ENCODE measurements at regions not wholly inside any gene's neighbourhood (a gene's known extent, or its start where the extent isn't known, plus 50 kb on each side); places are given as distances from the start of the nearest gene placed in this dataset.

GRCh38 chr3:150090877-150091276, 120.2 kb upstream of the PFN2 start:
- no peaks in the 10 kb centered on the region for H3K27me3 Mint-ChIP-seq
- intact Hi-C loops (cut with DNase I, micrococcal nuclease) = no loop called here
- H3K9me3 Mint-ChIP-seq = no peaks in the 10 kb centered on the region
- no peak overlapping the region for H3K27ac Mint-ChIP-seq
- H3K4me1 ChIP-seq (ENCODE audit: insufficient read depth, low read length) = no peaks in the 10 kb centered on the region
- ATAC-seq (ENCODE audit: poor library complexity) (no peak), DNase-seq (no peak)
- POLR2A ChIA-PET = no interaction called here
- H3K4me3 Mint-ChIP-seq = no peak overlapping the region
- CTCF ChIA-PET = no interaction called here
- no peaks in the 10 kb centered on the region for H3K4me1 Mint-ChIP-seq (ENCODE audit: low read depth)
- H3K4me3 ChIP-seq (ENCODE audit: low read length) = no peak overlapping the region
- H3K9me3 ChIP-seq (ENCODE audit: control insufficient read depth in 1 of 2, insufficient read depth in 1 of 2, low read length in 2 of 2) = no peaks in the 10 kb centered on the region
- H3K27me3 ChIP-seq (ENCODE audit: control insufficient read depth in 1 of 2, insufficient read depth in 2 of 2, low read length in 2 of 2) = no peaks in the 10 kb centered on the region
- H3K36me3 Mint-ChIP-seq (ENCODE audit: low read depth) = no peaks in the 10 kb centered on the region
- H3K27ac ChIP-seq (ENCODE audit: low read depth in 1 of 2, low read length in 2 of 2) = no peak overlapping the region
- no peaks in the 10 kb centered on the region for H3K36me3 ChIP-seq (ENCODE audit: insufficient read depth, low read length)
- no peak for TF ChIP-seq CTCF (IDR thresholded peaks at IDR 0.05)

GRCh38 chr3:150090006-150090405, 119.3 kb upstream of the PFN2 start:
- Mint-ChIP-seq H3K4me1 (ENCODE audit: low read depth) (no peaks in the 10 kb centered on the region), H3K9me3 (no peaks in the 10 kb centered on the region), H3K4me3 (no peak overlapping the region), H3K36me3 (ENCODE audit: low read depth) (no peaks in the 10 kb centered on the region), H3K27ac (no peak overlapping the region), H3K27me3 (peaks cover 1% of the 10 kb centered on the region)
- Histone ChIP-seq H3K4me1 (ENCODE audit: insufficient read depth, low read length) (no peaks in the 10 kb centered on the region), H3K36me3 (ENCODE audit: insufficient read depth, low read length) (no peaks in the 10 kb centered on the region), H3K4me3 (ENCODE audit: low read length) (no peak overlapping the region), H3K9me3 (ENCODE audit: control insufficient read depth in 1 of 2, insufficient read depth in 1 of 2, low read length in 2 of 2) (no peaks in the 10 kb centered on the region), H3K27me3 (ENCODE audit: control insufficient read depth in 1 of 2, insufficient read depth in 2 of 2, low read length in 2 of 2) (no peaks in the 10 kb centered on the region), H3K27ac (ENCODE audit: low read depth in 1 of 2, low read length in 2 of 2) (no peak overlapping the region)
- intact Hi-C loops (cut with DNase I, micrococcal nuclease) = no loop called here
- ChIA-PET POLR2A (no interaction called here), CTCF (no interaction called here)
- ATAC-seq (ENCODE audit: poor library complexity) (no peak), DNase-seq (no peak)
- TF ChIP-seq CTCF (IDR thresholded peaks at IDR 0.05) = no peak

GRCh38 chr3:150084128-150084527, 113.4 kb upstream of the PFN2 start:
- Histone ChIP-seq H3K4me1 (ENCODE audit: insufficient read depth, low read length) (no peaks in the 10 kb centered on the region), H3K4me3 (ENCODE audit: low read length) (no peak overlapping the region), H3K27me3 (ENCODE audit: control insufficient read depth in 1 of 2, insufficient read depth in 2 of 2, low read length in 2 of 2) (no peaks in the 10 kb centered on the region), H3K36me3 (ENCODE audit: insufficient read depth, low read length) (no peaks in the 10 kb centered on the region), H3K9me3 (ENCODE audit: control insufficient read depth in 1 of 2, insufficient read depth in 1 of 2, low read length in 2 of 2) (no peaks in the 10 kb centered on the region), H3K27ac (ENCODE audit: low read depth in 1 of 2, low read length in 2 of 2) (no peak overlapping the region)
- DNase-seq (no peak), ATAC-seq (ENCODE audit: poor library complexity) (no peak)
- no peaks in the 10 kb centered on the region for H3K4me1 Mint-ChIP-seq (ENCODE audit: low read depth)
- no peak overlapping the region for H3K27ac Mint-ChIP-seq
- POLR2A ChIA-PET = no interaction called here
- no peaks in the 10 kb centered on the region for H3K36me3 Mint-ChIP-seq (ENCODE audit: low read depth)
- CTCF ChIA-PET = no interaction called here
- no peak for TF ChIP-seq CTCF (IDR thresholded peaks at IDR 0.05)
- H3K9me3 Mint-ChIP-seq = no peaks in the 10 kb centered on the region
- intact Hi-C loops (cut with DNase I, micrococcal nuclease) = no loop called here
- no peak overlapping the region for H3K4me3 Mint-ChIP-seq
- H3K27me3 Mint-ChIP-seq = peaks cover 11% of the 10 kb centered on the region
